C4-2B (cell line): ENCODE measurements at regions not wholly inside any gene's neighbourhood (a gene's known extent, or its start where the extent isn't known, plus 50 kb on each side); places are given as distances from the start of the nearest gene placed in this dataset.

Source experiments
- H3K27ac ChIP-seq: fragments of 450-650 bp; 2 replicates; pipeline ENCODE4 v1.5.1; 2017
- CTCF ChIP-seq: fragments of 450-650 bp; conservative IDR thresholded peaks from 2 replicates; pipeline ENCODE4 v1.5.1; 2017; ENCODE audit warnings: mild to moderate bottlenecking
- ZFX ChIP-seq: fragments of 450-650 bp; IDR thresholded peaks from 2 replicates; pipeline ENCODE4 v1.6.1; 2017

- no peak overlapping the region for H3K27ac ChIP-seq
Measured at GRCh38 chr10:78832281-78832680, 236.5 kb upstream of the ZMIZ1 start.

GRCh38 chr10:78838141-78838657 lies 230.6 kb upstream of the ZMIZ1 start:
- TF ChIP-seq CTCF (no peak), ZFX (no peak)
- peak overlapping the region; percentile 1; the same call in 1 of the 2 replicates for H3K27ac ChIP-seq

More at GRCh38 chr10:78832281-78832680, 236.5 kb upstream of the ZMIZ1 start:
- TF ChIP-seq CTCF (no peak), ZFX (no peak)

- H3K27ac ChIP-seq: no peak overlapping the region
- TF ChIP-seq ZFX (no peak), CTCF (no peak)
Measured at GRCh38 chr10:78843495-78843894, 225.3 kb upstream of the ZMIZ1 start.

- TF ChIP-seq ZFX (no peak), CTCF (no peak)
- H3K27ac ChIP-seq: no peak overlapping the region
Measured at GRCh38 chr10:78844960-78845607, 223.7 kb upstream of the ZMIZ1 start.

GRCh38 chr10:78846071-78846470 lies 222.7 kb upstream of the ZMIZ1 start:
- no peak for TF ChIP-seq CTCF
- no peak for TF ChIP-seq ZFX
- H3K27ac ChIP-seq: no peak overlapping the region

GRCh38 chr10:78846760-78847159 lies 222.0 kb upstream of the ZMIZ1 start:
- no peak overlapping the region for H3K27ac ChIP-seq

GRCh38 chr10:78847485-78847884 lies 221.3 kb upstream of the ZMIZ1 start:
- TF ChIP-seq CTCF: no peak
- no peak for TF ChIP-seq ZFX
- no peak overlapping the region for H3K27ac ChIP-seq

More at GRCh38 chr10:78846760-78847159, 222.0 kb upstream of the ZMIZ1 start:
- TF ChIP-seq ZFX: no peak
- no peak for TF ChIP-seq CTCF
